Panc1 (cell line): ENCODE measurements at regions not wholly inside any gene's neighbourhood (a gene's known extent, or its start where the extent isn't known, plus 50 kb on each side); places are given as distances from the start of the nearest gene placed in this dataset.

ENCODE experiments used
- ATAC-seq: fragments of 200-7000 bp; cut with Tn5 transposase; 2 replicates; pipeline ENCODE4 v1.9.1; 2020; ENCODE audit warnings: mild to moderate bottlenecking, moderate library complexity
- BruUV-seq: library from RNA; stranded (reverse); fragments of 400-500 nt; replicated peaks from 2 replicates; lab custom pipeline; 2021; lab: Mats Ljungman, UMichigan
- CTCF ChIA-PET: fragments of 300-600 bp; sonication (Branson Sonifier 250); formaldehyde crosslinking; loops from one replicate; lab custom pipeline; 2022; ENCODE audit warnings: antibody characterized with exemption; lab: Charles Lee
- POLR2A ChIA-PET: fragments of 300-600 bp; sonication (Branson Sonifier 250); formaldehyde crosslinking; loops from one replicate; lab custom pipeline; 2022; ENCODE audit warnings: antibody characterized with exemption; lab: Charles Lee
- DNase-seq: peaks from one replicate; pipeline ENCODE4 v3.0.0-alpha.2; 2010; ENCODE audit warnings: low read depth, low spot score
- H3K27ac ChIP-seq: 2 replicates; pipeline ENCODE4 v1.5.1; 2011; ENCODE audit warnings: mild to moderate bottlenecking, low read length, inconsistent platforms
- H3K27me3 ChIP-seq: fragments of 200-500 bp; sonication (Bioruptor generic); 2 replicates; pipeline ENCODE4 v1.6.0; 2014; ENCODE audit warnings: low read length, inconsistent platforms; ENCODE audit not compliant: control insufficient read depth, insufficient read depth
- H3K36me3 ChIP-seq: fragments of 200-500 bp; sonication (Bioruptor generic); 2 replicates; pipeline ENCODE4 v1.5.1; 2014; ENCODE audit warnings: inconsistent platforms, mild to moderate bottlenecking, low read length, moderate library complexity; ENCODE audit not compliant: control insufficient read depth, insufficient read depth
- H3K4me1 ChIP-seq: 2 replicates; pipeline ENCODE4 v1.5.1; 2011; ENCODE audit warnings: inconsistent platforms, mild to moderate bottlenecking, low read length, moderate library complexity; ENCODE audit not compliant: control insufficient read depth, insufficient read depth
- H3K4me3 ChIP-seq, 2 experiments: 2 replicates each; pipeline ENCODE4 v1.5.1; 2011 to 2012; ENCODE audit warnings: low read depth in 2 of 2, low read length in 2 of 2, mild to moderate bottlenecking in 2 of 2, inconsistent platforms in 1 of 2, moderate library complexity in 1 of 2
- H3K9me3 ChIP-seq: fragments of 200-500 bp; sonication (Bioruptor generic); 2 replicates; pipeline ENCODE4 v1.5.1; 2014; ENCODE audit warnings: low read depth, mild to moderate bottlenecking, inconsistent platforms, low read length, moderate library complexity; ENCODE audit not compliant: control insufficient read depth, insufficient read depth
- POLR2AphosphoS5 ChIP-seq: IDR thresholded peaks from 2 replicates; pipeline ENCODE4 v1.6.1; 2012; ENCODE audit warnings: mild to moderate bottlenecking, low read depth, low read length, moderate library complexity
- SIN3A ChIP-seq: IDR thresholded peaks from 2 replicates; pipeline ENCODE4 v1.6.1; 2012; ENCODE audit warnings: low read depth, mild to moderate bottlenecking, low read length, moderate library complexity, borderline replicate concordance; ENCODE audit not compliant: insufficient read depth
- TCF7L2 ChIP-seq: IDR thresholded peaks from 2 replicates; pipeline ENCODE4 v1.6.1; 2011; ENCODE audit warnings: mild to moderate bottlenecking, low read depth, low read length, inconsistent platforms
- in situ Hi-C: cut with HindIII; loops from 2 replicates; pipeline ENCODE4 v1.10.0; 2016; ENCODE audit warnings: low sequenced_read_pairs, low pct_unique_long_range_greater_than_20kb
- intact Hi-C: fragments of 100-400 bp; cut with micrococcal nuclease; formaldehyde crosslinking; loops from one replicate; pipeline ENCODE4 v1.10.0; 2022; ENCODE audit not compliant: unreplicated experiment
- TF ChIP-seq, protein P1 (sequence below), 2 experiments: IDR thresholded peaks; 2 replicates each; pipeline ENCODE4 v1.6.1; 2011 to 2012; ENCODE audit warnings: low read depth in 2 of 2, control low read depth in 1 of 2, low read length in 1 of 2, mild to moderate bottlenecking in 1 of 2, moderate library complexity in 1 of 2; ENCODE audit not compliant: insufficient read depth in 1 of 2
- TF ChIP-seq, protein P2 (sequence below): fragments of 450-650 bp; IDR thresholded peaks from 2 replicates; pipeline ENCODE4 v1.5.1; 2017; ENCODE audit warnings: mild to moderate bottlenecking

DNA sequence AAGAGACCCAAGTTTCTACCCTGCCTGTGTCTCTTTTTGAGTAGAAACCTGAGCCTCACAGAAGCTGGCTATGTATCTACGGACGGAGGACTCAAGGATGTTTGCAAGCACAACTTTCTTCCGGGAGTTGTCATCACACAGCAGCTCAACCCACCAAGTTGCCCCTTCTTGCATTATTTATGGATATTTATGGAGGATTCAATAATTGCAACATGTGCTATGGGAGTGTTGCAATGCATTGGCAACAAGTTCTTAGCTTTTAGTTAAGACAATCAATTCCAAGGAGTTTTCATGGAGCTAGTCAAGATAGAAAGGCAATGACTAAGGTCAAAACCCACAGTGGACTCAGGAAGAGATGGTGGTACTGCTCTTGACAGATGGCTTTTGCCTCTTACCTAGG, 336.9 kb downstream of the ENC1 start:
- CTCF ChIA-PET = no interaction called here
- Histone ChIP-seq H3K27me3 (no peaks in the 10 kb centered on the region), H3K27ac (no peak overlapping the region), H3K4me1 (no peaks in the 10 kb centered on the region), H3K9me3 (no peaks in the 10 kb centered on the region), H3K36me3 (no peaks in the 10 kb centered on the region), H3K4me3 (no peak overlapping the region)
- DNase-seq (no peak), ATAC-seq (no peak)
- in situ Hi-C loops = no loop called here
- BruUV-seq = no TSS peak
- POLR2A ChIA-PET = no interaction called here
- intact Hi-C loops = no loop called here
- TF ChIP-seq, protein P1, sequence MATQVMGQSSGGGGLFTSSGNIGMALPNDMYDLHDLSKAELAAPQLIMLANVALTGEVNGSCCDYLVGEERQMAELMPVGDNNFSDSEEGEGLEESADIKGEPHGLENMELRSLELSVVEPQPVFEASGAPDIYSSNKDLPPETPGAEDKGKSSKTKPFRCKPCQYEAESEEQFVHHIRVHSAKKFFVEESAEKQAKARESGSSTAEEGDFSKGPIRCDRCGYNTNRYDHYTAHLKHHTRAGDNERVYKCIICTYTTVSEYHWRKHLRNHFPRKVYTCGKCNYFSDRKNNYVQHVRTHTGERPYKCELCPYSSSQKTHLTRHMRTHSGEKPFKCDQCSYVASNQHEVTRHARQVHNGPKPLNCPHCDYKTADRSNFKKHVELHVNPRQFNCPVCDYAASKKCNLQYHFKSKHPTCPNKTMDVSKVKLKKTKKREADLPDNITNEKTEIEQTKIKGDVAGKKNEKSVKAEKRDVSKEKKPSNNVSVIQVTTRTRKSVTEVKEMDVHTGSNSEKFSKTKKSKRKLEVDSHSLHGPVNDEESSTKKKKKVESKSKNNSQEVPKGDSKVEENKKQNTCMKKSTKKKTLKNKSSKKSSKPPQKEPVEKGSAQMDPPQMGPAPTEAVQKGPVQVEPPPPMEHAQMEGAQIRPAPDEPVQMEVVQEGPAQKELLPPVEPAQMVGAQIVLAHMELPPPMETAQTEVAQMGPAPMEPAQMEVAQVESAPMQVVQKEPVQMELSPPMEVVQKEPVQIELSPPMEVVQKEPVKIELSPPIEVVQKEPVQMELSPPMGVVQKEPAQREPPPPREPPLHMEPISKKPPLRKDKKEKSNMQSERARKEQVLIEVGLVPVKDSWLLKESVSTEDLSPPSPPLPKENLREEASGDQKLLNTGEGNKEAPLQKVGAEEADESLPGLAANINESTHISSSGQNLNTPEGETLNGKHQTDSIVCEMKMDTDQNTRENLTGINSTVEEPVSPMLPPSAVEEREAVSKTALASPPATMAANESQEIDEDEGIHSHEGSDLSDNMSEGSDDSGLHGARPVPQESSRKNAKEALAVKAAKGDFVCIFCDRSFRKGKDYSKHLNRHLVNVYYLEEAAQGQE (IDR thresholded peaks at IDR 0.05; ENCODE audit: insufficient read depth in 1 of 2, low read depth in 2 of 2, low read length in 1 of 2) = no peak
- no peak for TF ChIP-seq SIN3A
- TF ChIP-seq TCF7L2 = no peak
- TF ChIP-seq, protein P2, sequence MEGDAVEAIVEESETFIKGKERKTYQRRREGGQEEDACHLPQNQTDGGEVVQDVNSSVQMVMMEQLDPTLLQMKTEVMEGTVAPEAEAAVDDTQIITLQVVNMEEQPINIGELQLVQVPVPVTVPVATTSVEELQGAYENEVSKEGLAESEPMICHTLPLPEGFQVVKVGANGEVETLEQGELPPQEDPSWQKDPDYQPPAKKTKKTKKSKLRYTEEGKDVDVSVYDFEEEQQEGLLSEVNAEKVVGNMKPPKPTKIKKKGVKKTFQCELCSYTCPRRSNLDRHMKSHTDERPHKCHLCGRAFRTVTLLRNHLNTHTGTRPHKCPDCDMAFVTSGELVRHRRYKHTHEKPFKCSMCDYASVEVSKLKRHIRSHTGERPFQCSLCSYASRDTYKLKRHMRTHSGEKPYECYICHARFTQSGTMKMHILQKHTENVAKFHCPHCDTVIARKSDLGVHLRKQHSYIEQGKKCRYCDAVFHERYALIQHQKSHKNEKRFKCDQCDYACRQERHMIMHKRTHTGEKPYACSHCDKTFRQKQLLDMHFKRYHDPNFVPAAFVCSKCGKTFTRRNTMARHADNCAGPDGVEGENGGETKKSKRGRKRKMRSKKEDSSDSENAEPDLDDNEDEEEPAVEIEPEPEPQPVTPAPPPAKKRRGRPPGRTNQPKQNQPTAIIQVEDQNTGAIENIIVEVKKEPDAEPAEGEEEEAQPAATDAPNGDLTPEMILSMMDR = no peak
- TF ChIP-seq POLR2AphosphoS5 = no peak

DNA sequence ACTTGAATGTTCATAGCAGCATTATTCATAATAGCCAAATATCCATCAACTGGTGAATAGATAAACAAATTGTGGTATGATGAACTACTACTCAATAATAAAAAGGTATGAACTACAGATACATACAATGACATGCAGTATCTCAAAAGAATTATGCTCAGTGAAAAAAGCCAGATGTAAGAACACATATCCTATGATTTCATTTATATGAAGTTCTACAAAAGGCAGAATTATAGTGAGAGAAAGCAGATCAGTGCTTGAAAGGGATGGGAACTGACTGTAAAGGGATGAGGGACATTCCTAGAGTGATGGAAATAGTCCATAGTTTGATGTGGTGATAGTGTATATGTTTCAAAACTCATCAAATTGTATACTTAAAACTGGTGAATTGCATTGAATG, 339.0 kb downstream of the ENC1 start:
- no peaks in the 10 kb centered on the region for H3K9me3 ChIP-seq
- ATAC-seq (no peak), DNase-seq (no peak)
- H3K27me3 ChIP-seq = no peaks in the 10 kb centered on the region
- in situ Hi-C loops (no loop called here), intact Hi-C loops (no loop called here)
- H3K4me3 ChIP-seq = no peak overlapping the region
- no peak overlapping the region for H3K27ac ChIP-seq
- POLR2A ChIA-PET = no interaction called here
- TF ChIP-seq, protein P2 = no peak
- TF ChIP-seq SIN3A = no peak
- no peak for TF ChIP-seq TCF7L2
- TF ChIP-seq POLR2AphosphoS5 = no peak
- TF ChIP-seq, protein P1 (IDR thresholded peaks at IDR 0.05; ENCODE audit: insufficient read depth in 1 of 2, low read depth in 2 of 2, low read length in 1 of 2) = no peak
- CTCF ChIA-PET = no interaction called here
- no TSS peak for BruUV-seq
- no peaks in the 10 kb centered on the region for H3K4me1 ChIP-seq
- no peaks in the 10 kb centered on the region for H3K36me3 ChIP-seq
